ENCODE measurements at regions not wholly inside any gene's neighbourhood (a gene's known extent, or its start where the extent isn't known, plus 50 kb on each side); places are given as distances from the start of the nearest gene placed in this dataset.

GRCh38 chr7:46133751-46134150, 212.7 kb upstream of the IGFBP3 start:
- Mint-ChIP-seq H3K27ac (no peak overlapping the region), H3K36me3 (no peaks in the 10 kb centered on the region), H3K27me3 (no peaks in the 10 kb centered on the region), H3K4me3 (no peak overlapping the region), H3K9me3 (peaks cover 4% of the 10 kb centered on the region), H3K4me1 (ENCODE audit: unreplicated experiment) (peaks cover 14% of the 10 kb centered on the region)
- DNase-seq (ENCODE audit: extremely low spot score, unreplicated experiment), result no peak
- TF ChIP-seq CTCF (conservative IDR thresholded peaks at IDR 0.05), result no peak

- H3K4me1 Mint-ChIP-seq (ENCODE audit: unreplicated experiment), result peaks cover 14% of the 10 kb centered on the region
- no peak overlapping the region for H3K27ac Mint-ChIP-seq
These were observed 212.0 kb upstream of the IGFBP3 start for GRCh38 chr7:46133072-46133471.

GRCh38 chr7:46131916-46132795, 211.1 kb upstream of the IGFBP3 start:
- Mint-ChIP-seq H3K4me1 (ENCODE audit: unreplicated experiment) (peaks cover 14% of the 10 kb centered on the region), H3K4me3 (no peak overlapping the region), H3K9me3 (peaks cover 4% of the 10 kb centered on the region), H3K27ac (no peak overlapping the region), H3K27me3 (no peaks in the 10 kb centered on the region), H3K36me3 (no peaks in the 10 kb centered on the region)
- DNase-seq (ENCODE audit: extremely low spot score, unreplicated experiment), result no peak
- peak; percentile 30 for TF ChIP-seq CTCF (conservative IDR thresholded peaks at IDR 0.05)

More at GRCh38 chr7:46133072-46133471, 212.0 kb upstream of the IGFBP3 start:
- DNase-seq (ENCODE audit: extremely low spot score, unreplicated experiment), result no peak
- no peak for TF ChIP-seq CTCF (conservative IDR thresholded peaks at IDR 0.05)
- Mint-ChIP-seq H3K9me3 (peaks cover 4% of the 10 kb centered on the region), H3K36me3 (no peaks in the 10 kb centered on the region), H3K4me3 (no peak overlapping the region), H3K27me3 (no peaks in the 10 kb centered on the region)

GRCh38 chr7:46129831-46130230, 208.8 kb upstream of the IGFBP3 start:
- Mint-ChIP-seq H3K9me3 (no peaks in the 10 kb centered on the region), H3K27ac (no peak overlapping the region), H3K4me3 (no peak overlapping the region), H3K27me3 (no peaks in the 10 kb centered on the region), H3K36me3 (no peaks in the 10 kb centered on the region), H3K4me1 (ENCODE audit: unreplicated experiment) (peaks cover 14% of the 10 kb centered on the region)
- no peak for TF ChIP-seq CTCF (conservative IDR thresholded peaks at IDR 0.05)
- no peak for DNase-seq (ENCODE audit: extremely low spot score, unreplicated experiment)

GRCh38 chr7:46127814-46128213, 206.7 kb upstream of the IGFBP3 start:
- Mint-ChIP-seq H3K4me3 (no peak overlapping the region), H3K27me3 (no peaks in the 10 kb centered on the region), H3K9me3 (no peaks in the 10 kb centered on the region), H3K27ac (no peak overlapping the region), H3K36me3 (no peaks in the 10 kb centered on the region), H3K4me1 (ENCODE audit: unreplicated experiment) (peaks cover 8% of the 10 kb centered on the region)
- no peak for TF ChIP-seq CTCF (conservative IDR thresholded peaks at IDR 0.05)
- DNase-seq (ENCODE audit: extremely low spot score, unreplicated experiment), result no peak
